H1 (cell line): ENCODE measurements at regions not wholly inside any gene's neighbourhood (a gene's known extent, or its start where the extent isn't known, plus 50 kb on each side); places are given as distances from the start of the nearest gene placed in this dataset.

Source experiments
- EZH2 ChIP-seq: fragments of 200-600 bp; sonication (generic); IDR thresholded peaks from 2 replicates; pipeline ENCODE4 v1.7.1; 2012; ENCODE audit warnings: low read depth, mild to moderate bottlenecking, moderate library complexity, low read length, inconsistent platforms; ENCODE audit not compliant: severe bottlenecking
- PHF8 ChIP-seq: fragments of 200-600 bp; sonication (generic); conservative IDR thresholded peaks from 2 replicates; pipeline ENCODE4 v1.7.1; 2012; ENCODE audit warnings: low read depth, mild to moderate bottlenecking, inconsistent platforms, low read length, moderate library complexity
- POLR2A ChIP-seq, 2 experiments: IDR thresholded peaks; 1 replicate in 1 of 2; 2 replicates in 1 of 2; pipeline ENCODE4 v1.6.1; 2011; ENCODE audit warnings: low read depth in 2 of 2, low read length in 2 of 2, mild to moderate bottlenecking in 2 of 2; ENCODE audit errors: control extremely low read depth in 1 of 2
- RNF2 ChIP-seq: fragments of 200-900, 300-1000 bp; sonication (generic); IDR thresholded peaks from 2 replicates; pipeline ENCODE4 v1.7.1; 2016; ENCODE audit warnings: borderline replicate concordance, low read depth, mild to moderate bottlenecking, antibody characterized with exemption, low read length; ENCODE audit not compliant: poor library complexity, severe bottlenecking; ENCODE audit errors: missing control alignments
- TF ChIP-seq, protein P1 (sequence below): IDR thresholded peaks from 2 replicates; pipeline ENCODE4 v1.6.1; 2011; ENCODE audit warnings: low read depth, mild to moderate bottlenecking, low read length; ENCODE audit not compliant: insufficient read depth
- TF ChIP-seq, protein P2 (sequence below), 3 experiments: IDR thresholded peaks; 1 replicate in 2 of 3; 2 replicates in 1 of 3; pipeline versions ENCODE4 v1.5.1 to v1.6.1; 2011; ENCODE audit warnings: low read length in 3 of 3, mild to moderate bottlenecking in 3 of 3, inconsistent platforms in 2 of 3, low read depth in 1 of 3, moderate library complexity in 1 of 3; ENCODE audit not compliant: insufficient read depth in 1 of 3; ENCODE audit errors: control extremely low read depth in 1 of 3

DNA sequence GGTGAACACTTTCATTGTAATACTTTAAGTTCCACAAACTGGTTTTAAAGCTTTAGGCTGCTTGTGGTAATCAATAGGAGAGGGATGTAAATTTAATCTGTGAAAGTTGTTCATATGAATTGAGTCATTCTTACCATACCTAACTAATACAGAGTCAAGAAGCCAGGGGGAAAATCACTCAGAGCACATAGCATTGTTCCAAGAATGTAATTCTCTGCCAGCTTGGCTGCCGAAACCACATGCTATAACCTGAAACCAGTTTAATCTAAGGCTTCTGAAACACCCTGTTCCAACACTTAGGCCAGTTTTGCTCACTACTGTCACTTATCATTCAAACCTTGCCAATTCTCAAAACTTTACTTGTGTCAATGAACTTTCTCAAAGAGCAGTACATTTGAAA, 528.8 kb upstream of the GRAMD2B start:
- TF ChIP-seq, protein P1, sequence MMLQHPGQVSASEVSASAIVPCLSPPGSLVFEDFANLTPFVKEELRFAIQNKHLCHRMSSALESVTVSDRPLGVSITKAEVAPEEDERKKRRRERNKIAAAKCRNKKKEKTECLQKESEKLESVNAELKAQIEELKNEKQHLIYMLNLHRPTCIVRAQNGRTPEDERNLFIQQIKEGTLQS, result no peak
- TF ChIP-seq, protein P2, sequence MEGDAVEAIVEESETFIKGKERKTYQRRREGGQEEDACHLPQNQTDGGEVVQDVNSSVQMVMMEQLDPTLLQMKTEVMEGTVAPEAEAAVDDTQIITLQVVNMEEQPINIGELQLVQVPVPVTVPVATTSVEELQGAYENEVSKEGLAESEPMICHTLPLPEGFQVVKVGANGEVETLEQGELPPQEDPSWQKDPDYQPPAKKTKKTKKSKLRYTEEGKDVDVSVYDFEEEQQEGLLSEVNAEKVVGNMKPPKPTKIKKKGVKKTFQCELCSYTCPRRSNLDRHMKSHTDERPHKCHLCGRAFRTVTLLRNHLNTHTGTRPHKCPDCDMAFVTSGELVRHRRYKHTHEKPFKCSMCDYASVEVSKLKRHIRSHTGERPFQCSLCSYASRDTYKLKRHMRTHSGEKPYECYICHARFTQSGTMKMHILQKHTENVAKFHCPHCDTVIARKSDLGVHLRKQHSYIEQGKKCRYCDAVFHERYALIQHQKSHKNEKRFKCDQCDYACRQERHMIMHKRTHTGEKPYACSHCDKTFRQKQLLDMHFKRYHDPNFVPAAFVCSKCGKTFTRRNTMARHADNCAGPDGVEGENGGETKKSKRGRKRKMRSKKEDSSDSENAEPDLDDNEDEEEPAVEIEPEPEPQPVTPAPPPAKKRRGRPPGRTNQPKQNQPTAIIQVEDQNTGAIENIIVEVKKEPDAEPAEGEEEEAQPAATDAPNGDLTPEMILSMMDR (IDR thresholded peaks at IDR 0.05; ENCODE audit: control extremely low read depth in 1 of 3, insufficient read depth in 1 of 3, low read depth in 1 of 3, low read length in 3 of 3), result no peak
- no peak for TF ChIP-seq EZH2
- TF ChIP-seq RNF2, result no peak
- TF ChIP-seq POLR2A (IDR thresholded peaks at IDR 0.05; ENCODE audit: control extremely low read depth in 1 of 2, low read depth in 2 of 2, low read length in 2 of 2), result no peak
- TF ChIP-seq PHF8, result no peak
